CD4-positive, alpha-beta memory T cell (primary cell): ENCODE measurements at regions not wholly inside any gene's neighbourhood (a gene's known extent, or its start where the extent isn't known, plus 50 kb on each side); places are given as distances from the start of the nearest gene placed in this dataset.

Experiments used
- CTCF ChIA-PET: fragments of 350-600 bp; sonication (Branson Sonifier 250); formaldehyde crosslinking; loops from one replicate; lab custom pipeline; 2021; ENCODE audit warnings: inconsistent platforms; ENCODE audit not compliant: partially characterized antibody; lab: Charles Lee
- POLR2A ChIA-PET: fragments of 350-600 bp; sonication (Branson Sonifier 250); formaldehyde crosslinking; loops from one replicate; lab custom pipeline; 2021; ENCODE audit not compliant: partially characterized antibody; lab: Charles Lee
- DNase-seq, 5 donors: peaks; one replicate each; pipeline versions ENCODE4 v3.0.0 to v3.0.0-alpha.2; 2020 to 2022; ENCODE audit warnings: mixed read lengths in 1 of 5
- H3K27ac ChIP-seq: one replicate; pipeline ENCODE4 v1.7.0; 2013; ENCODE audit warnings: low read depth, low read length
- H3K27me3 ChIP-seq: 2 replicates; pipeline ENCODE4 v1.7.0; 2013; ENCODE audit warnings: mild to moderate bottlenecking, low read length, moderate library complexity; ENCODE audit not compliant: insufficient read depth
- H3K36me3 ChIP-seq: 2 replicates; pipeline ENCODE4 v1.7.0; 2013; ENCODE audit warnings: mild to moderate bottlenecking, low read length, moderate library complexity; ENCODE audit not compliant: insufficient read depth
- H3K4me1 ChIP-seq: 2 replicates; pipeline ENCODE4 v1.7.0; 2013; ENCODE audit warnings: mild to moderate bottlenecking, low read length, moderate library complexity; ENCODE audit not compliant: insufficient read depth
- H3K4me3 ChIP-seq, 2 donors: one replicate each; pipeline ENCODE4 v1.7.0; 2013; ENCODE audit warnings: low read length in 2 of 2, mild to moderate bottlenecking in 1 of 2
- H3K9me3 ChIP-seq, 2 donors: one replicate each; pipeline ENCODE4 v1.7.0; 2013; ENCODE audit warnings: low read length in 2 of 2, control low read depth in 1 of 2; ENCODE audit not compliant: control insufficient read depth in 1 of 2
- H3K27ac Mint-ChIP-seq, 7 donors: one replicate each; pipeline ENCODE4 v1.8.0; 2020 to 2021; ENCODE audit warnings: mixed read lengths in 7 of 7, mild to moderate bottlenecking in 6 of 7, inconsistent platforms in 3 of 7, moderate library complexity in 3 of 7
- H3K27me3 Mint-ChIP-seq, 2 donors: one replicate each; pipeline ENCODE4 v1.8.0; 2020 to 2021; ENCODE audit warnings: mixed read lengths in 2 of 2
- H3K36me3 Mint-ChIP-seq, 2 donors: one replicate each; pipeline ENCODE4 v1.8.0; 2020 to 2021; ENCODE audit warnings: mixed read lengths in 2 of 2, inconsistent platforms in 1 of 2, mild to moderate bottlenecking in 1 of 2
- H3K4me1 Mint-ChIP-seq, 4 donors: one replicate each; pipeline ENCODE4 v1.8.0; 2020 to 2021; ENCODE audit warnings: mixed read lengths in 4 of 4, mild to moderate bottlenecking in 1 of 4
- H3K4me3 Mint-ChIP-seq, 8 donors: one replicate each; pipeline ENCODE4 v1.8.0; 2020 to 2021; ENCODE audit warnings: mixed read lengths in 8 of 8, mild to moderate bottlenecking in 7 of 8, moderate library complexity in 6 of 8, inconsistent platforms in 3 of 8
- H3K9me3 Mint-ChIP-seq, 8 donors: one replicate each; pipeline ENCODE4 v1.8.0; 2020 to 2021; ENCODE audit warnings: mixed read lengths in 8 of 8, mild to moderate bottlenecking in 5 of 8, inconsistent platforms in 3 of 8, moderate library complexity in 1 of 8
- intact Hi-C: fragments of 100-400 bp; cut with micrococcal nuclease; formaldehyde crosslinking; loops from one replicate; pipeline ENCODE4 v1.15.1; 2023

DNA sequence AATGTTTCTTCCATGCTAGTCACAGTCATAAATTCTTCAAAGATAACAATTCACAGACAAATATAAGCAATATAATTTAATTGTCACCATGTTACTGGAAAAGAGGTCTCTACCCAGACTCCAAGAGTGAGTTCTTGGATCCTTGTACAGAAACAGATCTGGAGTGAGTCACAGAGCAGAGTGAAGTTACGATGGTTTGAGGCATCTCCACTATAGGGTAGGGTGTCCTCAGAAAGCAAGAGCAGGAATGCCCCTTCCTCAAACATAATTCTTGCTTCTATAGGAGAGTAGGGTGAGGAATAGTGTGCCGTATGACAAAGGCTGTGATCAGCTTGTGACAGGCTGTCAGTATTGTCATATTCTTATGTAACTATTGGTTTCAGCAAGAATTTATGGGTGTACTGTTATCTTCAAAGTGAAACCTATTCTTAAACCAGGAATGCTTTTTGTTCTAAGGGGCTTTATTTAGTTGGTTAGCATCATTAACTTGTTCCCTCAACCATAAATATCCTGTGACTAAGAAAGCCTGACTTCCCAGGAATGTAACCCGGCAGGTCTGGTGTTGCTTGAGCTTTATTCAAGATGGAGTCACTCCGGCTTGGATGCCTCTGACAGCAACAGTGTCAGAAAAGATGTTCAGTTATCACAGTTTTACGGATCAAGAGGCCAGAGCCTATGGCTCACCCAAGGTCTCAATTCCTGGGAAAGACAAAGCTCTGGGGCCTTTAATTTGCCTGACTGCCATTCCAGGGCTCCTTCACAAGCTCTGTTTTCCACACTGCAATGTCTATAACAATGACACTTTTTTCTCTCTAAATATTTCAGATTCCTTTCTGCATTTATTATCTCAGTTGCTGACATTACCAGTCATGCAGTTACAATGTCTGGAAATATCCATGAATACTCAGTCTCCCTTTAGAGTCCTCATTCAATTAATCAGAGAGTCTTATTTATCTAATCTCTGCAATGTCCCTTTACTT lies 298.6 kb downstream of the C6orf118 start:
- H3K36me3 ChIP-seq, result no peaks in the 10 kb centered on the region
- no peak overlapping the region for H3K4me3 ChIP-seq
- Mint-ChIP-seq H3K27ac (no peak overlapping the region), H3K36me3 (no peaks in the 10 kb centered on the region), H3K27me3 (no peaks in the 10 kb centered on the region), H3K9me3 (peaks cover 0 to 8% (median 3%) of the 10 kb centered on the region in 8 donors), H3K4me3 (no peak overlapping the region), H3K4me1 (no peaks in the 10 kb centered on the region)
- no peaks in the 10 kb centered on the region for H3K27me3 ChIP-seq
- H3K4me1 ChIP-seq, result no peaks in the 10 kb centered on the region
- no peak overlapping the region for H3K27ac ChIP-seq
- no peak for DNase-seq
- CTCF ChIA-PET, result no interaction called here
- H3K9me3 ChIP-seq, result no peaks in the 10 kb centered on the region
- intact Hi-C loops, result no loop called here
- POLR2A ChIA-PET, result no interaction called here

DNA sequence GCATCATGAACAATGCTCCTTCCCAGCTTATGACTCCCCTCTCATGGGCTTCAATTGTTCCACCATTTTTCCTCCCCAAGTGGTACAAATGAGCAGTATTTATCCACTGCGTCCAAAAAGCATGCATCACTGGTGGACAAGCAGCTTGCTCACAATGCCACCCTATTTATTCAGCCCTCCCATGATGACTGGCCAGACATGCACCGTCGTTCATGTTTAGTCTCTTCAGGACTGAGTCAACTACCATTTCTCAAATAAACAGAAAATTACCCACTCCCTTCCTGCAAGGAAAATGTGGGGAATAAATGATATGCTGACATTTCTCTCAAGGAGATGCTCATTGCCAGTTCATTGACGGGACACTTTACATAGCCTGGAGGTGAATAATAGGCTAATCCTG lies 300.4 kb downstream of the C6orf118 start:
- Histone ChIP-seq H3K9me3 (no peaks in the 10 kb centered on the region), H3K4me3 (no peak overlapping the region), H3K4me1 (no peaks in the 10 kb centered on the region), H3K27ac (no peak overlapping the region), H3K36me3 (no peaks in the 10 kb centered on the region), H3K27me3 (no peaks in the 10 kb centered on the region)
- Mint-ChIP-seq H3K9me3 (peaks cover 0 to 10% (median 4%) of the 10 kb centered on the region in 8 donors), H3K4me3 (no peak overlapping the region), H3K4me1 (no peaks in the 10 kb centered on the region), H3K27me3 (no peaks in the 10 kb centered on the region), H3K36me3 (no peaks in the 10 kb centered on the region), H3K27ac (no peak overlapping the region)
- POLR2A ChIA-PET, result no interaction called here
- intact Hi-C loops, result no loop called here
- DNase-seq, result no peak
- CTCF ChIA-PET, result no interaction called here

DNA sequence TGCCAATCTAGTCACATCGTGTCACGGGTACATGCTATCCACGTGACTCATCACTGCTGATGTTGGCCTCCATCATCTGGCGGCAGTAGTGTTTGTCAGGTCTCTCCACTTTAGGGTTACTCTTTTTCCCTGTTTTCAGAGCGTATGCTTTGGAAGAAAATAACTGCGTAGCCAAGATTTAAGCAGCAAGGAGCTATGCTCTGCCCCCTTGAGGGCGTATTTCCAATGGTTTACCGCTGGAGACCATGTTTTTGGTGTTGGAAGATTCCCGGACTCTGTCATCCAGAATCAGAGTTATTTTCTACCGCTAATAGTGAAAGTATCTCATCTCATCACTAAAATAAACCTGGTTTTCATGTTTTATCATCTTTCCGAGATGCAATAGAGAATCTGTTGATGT lies 306.5 kb downstream of the C6orf118 start:
- Histone ChIP-seq H3K36me3 (no peaks in the 10 kb centered on the region), H3K27ac (no peak overlapping the region), H3K27me3 (no peaks in the 10 kb centered on the region), H3K4me1 (no peaks in the 10 kb centered on the region), H3K9me3 (peaks cover 0 to 3% of the 10 kb centered on the region in 2 donors), H3K4me3 (no peak overlapping the region)
- POLR2A ChIA-PET, result no interaction called here
- intact Hi-C loops, result no loop called here
- CTCF ChIA-PET, result no interaction called here
- Mint-ChIP-seq H3K27ac (no peak overlapping the region), H3K36me3 (no peaks in the 10 kb centered on the region), H3K4me1 (no peaks in the 10 kb centered on the region), H3K9me3 (peaks cover 0 to 19% (median 5%) of the 10 kb centered on the region in 8 donors), H3K27me3 (no peaks in the 10 kb centered on the region), H3K4me3 (no peak overlapping the region)
- DNase-seq, result no peak

DNA sequence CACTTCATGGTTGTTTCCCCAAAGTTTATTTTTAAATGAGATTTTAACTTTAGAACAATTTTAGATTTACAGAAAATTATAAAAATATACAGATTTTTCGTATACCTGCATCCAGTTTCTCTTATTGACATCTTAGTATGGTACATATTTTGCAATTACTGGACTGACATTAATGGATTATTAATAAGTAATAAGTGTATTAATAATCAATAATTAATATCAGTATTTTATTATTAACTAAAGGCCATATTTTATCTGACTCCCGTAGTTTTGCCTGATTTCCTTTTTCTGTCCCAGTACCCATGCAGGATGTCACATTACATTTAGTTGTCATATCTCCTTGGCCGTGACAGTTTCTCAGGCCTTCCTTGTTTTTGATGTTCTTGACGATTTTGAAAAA lies 307.0 kb downstream of the C6orf118 start:
- H3K27ac Mint-ChIP-seq, result no peak overlapping the region
- no peaks in the 10 kb centered on the region for H3K4me1 Mint-ChIP-seq
- POLR2A ChIA-PET, result no interaction called here
- Histone ChIP-seq H3K27me3 (no peaks in the 10 kb centered on the region), H3K4me1 (no peaks in the 10 kb centered on the region), H3K27ac (no peak overlapping the region), H3K36me3 (no peaks in the 10 kb centered on the region), H3K4me3 (no peak overlapping the region), H3K9me3 (peaks cover 0 to 3% of the 10 kb centered on the region in 2 donors)
- CTCF ChIA-PET, result no interaction called here
- no peak for DNase-seq
- H3K4me3 Mint-ChIP-seq, result no peak overlapping the region
- H3K9me3 Mint-ChIP-seq, result peaks cover 0 to 19% (median 5%) of the 10 kb centered on the region in 8 donors
- intact Hi-C loops, result no loop called here
- H3K27me3 Mint-ChIP-seq, result no peaks in the 10 kb centered on the region
- no peaks in the 10 kb centered on the region for H3K36me3 Mint-ChIP-seq

GRCh38 chr6:165001502-165002157 lies 307.8 kb downstream of the C6orf118 start:
- H3K27ac ChIP-seq, result no peak overlapping the region
- no peak overlapping the region for H3K27ac Mint-ChIP-seq
- H3K27me3 ChIP-seq, result no peaks in the 10 kb centered on the region
- no peaks in the 10 kb centered on the region for H3K4me1 ChIP-seq
- H3K9me3 Mint-ChIP-seq, result peaks cover 0 to 19% (median 4%) of the 10 kb centered on the region in 8 donors
- H3K4me3 Mint-ChIP-seq, result no peak overlapping the region
- no peak for DNase-seq
- no peaks in the 10 kb centered on the region for H3K36me3 Mint-ChIP-seq
- ChIA-PET CTCF (no interaction called here), POLR2A (no interaction called here)
- H3K4me3 ChIP-seq, result no peak overlapping the region
- no peaks in the 10 kb centered on the region for H3K27me3 Mint-ChIP-seq
- H3K9me3 ChIP-seq, result peaks cover 0 to 3% of the 10 kb centered on the region in 2 donors
- no peaks in the 10 kb centered on the region for H3K4me1 Mint-ChIP-seq
- intact Hi-C loops, result no loop called here
- no peaks in the 10 kb centered on the region for H3K36me3 ChIP-seq

- H3K36me3 ChIP-seq, result no peaks in the 10 kb centered on the region
- Mint-ChIP-seq H3K9me3 (peaks cover 0 to 13% (median 3%) of the 10 kb centered on the region in 8 donors), H3K27ac (peak overlapping the region in 1 of 7 donors; percentile 43), H3K27me3 (no peaks in the 10 kb centered on the region), H3K4me1 (no peaks in the 10 kb centered on the region), H3K36me3 (no peaks in the 10 kb centered on the region), H3K4me3 (no peak overlapping the region)
- no peak for DNase-seq
- ChIA-PET CTCF (no interaction called here), POLR2A (no interaction called here)
- no peaks in the 10 kb centered on the region for H3K4me1 ChIP-seq
- intact Hi-C loops, result no loop called here
- no peak overlapping the region for H3K27ac ChIP-seq
- peaks cover 0 to 3% of the 10 kb centered on the region in 2 donors for H3K9me3 ChIP-seq
- no peak overlapping the region for H3K4me3 ChIP-seq
- H3K27me3 ChIP-seq, result no peaks in the 10 kb centered on the region
Measured at GRCh38 chr6:164998297-164998696, 311.1 kb downstream of the C6orf118 start.

DNA sequence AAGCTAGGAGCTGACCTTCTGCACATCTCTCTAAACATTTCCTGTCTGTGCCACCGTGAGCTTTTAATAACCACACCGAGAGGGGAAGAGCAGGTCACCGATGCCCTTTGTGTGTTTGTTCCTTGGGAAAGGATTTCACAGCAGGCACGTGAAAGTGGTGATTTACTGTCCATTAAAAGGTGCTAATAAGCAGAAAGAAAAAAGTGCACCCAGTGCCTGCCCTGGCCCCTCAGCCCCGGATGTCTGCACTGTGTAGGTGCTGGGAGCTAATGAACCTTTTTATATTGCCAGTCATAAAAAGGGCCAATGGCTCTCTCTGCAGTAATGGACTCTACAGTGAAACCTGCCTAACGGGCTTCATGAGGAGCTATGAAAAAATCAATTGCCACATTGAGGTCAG lies 312.6 kb downstream of the C6orf118 start:
- Mint-ChIP-seq H3K27ac (no peak overlapping the region), H3K27me3 (no peaks in the 10 kb centered on the region), H3K9me3 (peaks cover 0 to 9% (median 2%) of the 10 kb centered on the region in 8 donors), H3K4me3 (no peak overlapping the region), H3K36me3 (no peaks in the 10 kb centered on the region), H3K4me1 (no peaks in the 10 kb centered on the region)
- POLR2A ChIA-PET, result no interaction called here
- Histone ChIP-seq H3K36me3 (no peaks in the 10 kb centered on the region), H3K4me1 (no peaks in the 10 kb centered on the region), H3K27me3 (no peaks in the 10 kb centered on the region), H3K4me3 (no peak overlapping the region), H3K27ac (no peak overlapping the region), H3K9me3 (peaks cover 0 to 3% of the 10 kb centered on the region in 2 donors)
- CTCF ChIA-PET, result no interaction called here
- no peak for DNase-seq
- intact Hi-C loops, result no loop called here
